K562 (cell line): ENCODE measurements at regions not wholly inside any gene's neighbourhood (a gene's known extent, or its start where the extent isn't known, plus 50 kb on each side); places are given as distances from the start of the nearest gene placed in this dataset.

Experiments
- FOXM1 ChIP-seq, 2 experiments: fragments of 450-650 bp in 1 of 2; sonication (generic) in 1 of 2; formaldehyde crosslinking in 1 of 2; IDR thresholded peaks; 2 replicates each; pipeline versions ENCODE4 v1.6.1 to v1.9.0; 2017 to 2022; ENCODE audit warnings: low read depth in 2 of 2, mild to moderate bottlenecking in 2 of 2, missing genetic modification reagents in 1 of 2, moderate library complexity in 1 of 2
- LEF1 ChIP-seq: fragments of 450-650 bp; IDR thresholded peaks from 2 replicates; pipeline ENCODE4 v1.6.1; 2016; ENCODE audit warnings: mild to moderate bottlenecking
- ZHX1 ChIP-seq: fragments of 150-350 bp; conservative IDR thresholded peaks from 2 replicates; pipeline ENCODE4 v1.6.1; 2014; ENCODE audit warnings: low read length
- ZSCAN32 ChIP-seq: fragments of 450-650 bp; formaldehyde crosslinking; IDR thresholded peaks from 2 replicates; pipeline ENCODE4 v1.4.0; 2020; ENCODE audit warnings: mild to moderate bottlenecking, moderate library complexity
- TF ChIP-seq, protein P1 (sequence below): fragments of 450-650 bp; IDR thresholded peaks from 2 replicates; pipeline ENCODE4 v1.6.1; 2018; ENCODE audit not compliant: partially characterized antibody

GRCh38 chr7:106717955-106718871, 57.3 kb upstream of the CCDC71L start (continued):
- TF ChIP-seq ZHX1 (no peak), FOXM1 (IDR thresholded peaks at IDR 0.05; ENCODE audit: low read depth) (peak; percentile 82), FOXM1 (CRISPR knock-in tag; IDR thresholded peaks at IDR 0.05; ENCODE audit: low read depth) (0 out of 2 replicates have a peak, but pooled peaks have one; percentile 34), LEF1 (peak; percentile 100), ZSCAN32 (CRISPR knock-in tag) (no peak)
- TF ChIP-seq, protein P1, sequence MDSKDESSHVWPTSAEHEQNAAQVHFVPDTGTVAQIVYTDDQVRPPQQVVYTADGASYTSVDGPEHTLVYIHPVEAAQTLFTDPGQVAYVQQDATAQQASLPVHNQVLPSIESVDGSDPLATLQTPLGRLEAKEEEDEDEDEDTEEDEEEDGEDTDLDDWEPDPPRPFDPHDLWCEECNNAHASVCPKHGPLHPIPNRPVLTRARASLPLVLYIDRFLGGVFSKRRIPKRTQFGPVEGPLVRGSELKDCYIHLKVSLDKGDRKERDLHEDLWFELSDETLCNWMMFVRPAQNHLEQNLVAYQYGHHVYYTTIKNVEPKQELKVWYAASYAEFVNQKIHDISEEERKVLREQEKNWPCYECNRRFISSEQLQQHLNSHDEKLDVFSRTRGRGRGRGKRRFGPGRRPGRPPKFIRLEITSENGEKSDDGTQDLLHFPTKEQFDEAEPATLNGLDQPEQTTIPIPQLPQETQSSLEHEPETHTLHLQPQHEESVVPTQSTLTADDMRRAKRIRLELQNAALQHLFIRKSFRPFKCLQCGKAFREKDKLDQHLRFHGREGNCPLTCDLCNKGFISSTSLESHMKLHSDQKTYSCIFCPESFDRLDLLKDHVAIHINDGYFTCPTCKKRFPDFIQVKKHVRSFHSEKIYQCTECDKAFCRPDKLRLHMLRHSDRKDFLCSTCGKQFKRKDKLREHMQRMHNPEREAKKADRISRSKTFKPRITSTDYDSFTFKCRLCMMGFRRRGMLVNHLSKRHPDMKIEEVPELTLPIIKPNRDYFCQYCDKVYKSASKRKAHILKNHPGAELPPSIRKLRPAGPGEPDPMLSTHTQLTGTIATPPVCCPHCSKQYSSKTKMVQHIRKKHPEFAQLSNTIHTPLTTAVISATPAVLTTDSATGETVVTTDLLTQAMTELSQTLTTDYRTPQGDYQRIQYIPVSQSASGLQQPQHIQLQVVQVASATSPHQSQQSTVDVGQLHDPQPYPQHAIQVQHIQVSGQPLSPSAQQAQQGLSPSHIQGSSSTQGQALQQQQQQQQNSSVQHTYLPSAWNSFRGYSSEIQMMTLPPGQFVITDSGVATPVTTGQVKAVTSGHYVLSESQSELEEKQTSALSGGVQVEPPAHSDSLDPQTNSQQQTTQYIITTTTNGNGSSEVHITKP, result peak; percentile 40
- TF ChIP-seq, all 486 proteins: peak for 143
